HepG2 (cell line): ENCODE measurements at regions not wholly inside any gene's neighbourhood (a gene's known extent, or its start where the extent isn't known, plus 50 kb on each side); places are given as distances from the start of the nearest gene placed in this dataset.

Experiments used
- ATAC-seq: fragments of 200-7000 bp; cut with Tn5 transposase; 3 replicates; pipeline ENCODE4 v1.9.1; 2020; ENCODE audit warnings: mild to moderate bottlenecking, moderate library complexity
- BruUV-seq: library from RNA; stranded (reverse); fragments of 400-500 nt; replicated peaks from 2 replicates; lab custom pipeline; 2021; lab: Mats Ljungman, UMichigan
- CTCF ChIA-PET: fragments of 300-600 bp; formaldehyde crosslinking; extraction: SDS; loops from one replicate; lab custom pipeline; 2021; ENCODE audit warnings: low total read pairs, inconsistent platforms, low intra/inter-chr PET ratio; lab: Yijun Ruan, JAX
- POLR2A ChIA-PET: fragments of 350-600 bp; sonication (Branson Sonifier 250); formaldehyde crosslinking; loops from one replicate; lab custom pipeline; 2020; ENCODE audit warnings: antibody characterized with exemption, inconsistent platforms; lab: Yijun Ruan, JAX
- DNase-seq: peaks from one replicate; pipeline ENCODE4 v3.0.0-alpha.2; 2015; ENCODE audit warnings: low spot score
- FAIRE-seq: peaks from 3 replicates; lab custom pipeline; 2011; peaks lifted over from hg19 to GRCh38; lab: Jason Lieb, UNC
- H2AFZ ChIP-seq: one replicate; pipeline ENCODE4 v1.6.1; 2011; ENCODE audit warnings: low read length, inconsistent platforms
- H3K27ac ChIP-seq: fragments of 300-600 bp; 3 replicates; pipeline ENCODE4 v1.8.0; 2011; ENCODE audit warnings: mixed run types, mild to moderate bottlenecking, mixed read lengths, low read length, inconsistent platforms; ENCODE audit not compliant: insufficient read depth; ENCODE audit errors: extremely low read length
- H3K27me3 ChIP-seq, 2 experiments: fragments of 200-600 bp in 1 of 2; 2 replicates in 1 of 2; 3 replicates in 1 of 2; pipeline versions ENCODE4 v1.6.0 to v1.8.0; 2011; ENCODE audit warnings: low read length in 2 of 2, mild to moderate bottlenecking in 2 of 2, moderate library complexity in 2 of 2, inconsistent platforms in 1 of 2; ENCODE audit not compliant: insufficient read depth in 2 of 2, control insufficient read depth in 1 of 2
- H3K36me3 ChIP-seq, 2 experiments: fragments of 200-600 bp in 1 of 2; replicated peaks in 1 of 2; 2 replicates in 1 of 2; 3 replicates in 1 of 2; pipeline versions ENCODE4 v1.5.1 to v1.8.0; 2011; ENCODE audit warnings: low read length in 2 of 2, inconsistent platforms in 1 of 2; ENCODE audit not compliant: insufficient read depth in 2 of 2, control insufficient read depth in 1 of 2
- H3K4me1 ChIP-seq: 2 replicates; pipeline ENCODE4 v1.5.1; 2012; ENCODE audit warnings: low read length, inconsistent platforms; ENCODE audit not compliant: insufficient read depth
- H3K4me2 ChIP-seq: 2 replicates; pipeline ENCODE4 v1.6.0; 2011; ENCODE audit warnings: low read depth, low read length, inconsistent platforms
- H3K4me3 ChIP-seq, 3 experiments: fragments of 200-600 bp in 1 of 3; sonication (generic), shearing (Covaris generic) in 1 of 3; replicated peaks in 1 of 3; 2 replicates each; pipeline ENCODE4 v1.5.1; 2011 to 2016; ENCODE audit warnings: low read length in 3 of 3, inconsistent platforms in 2 of 3, low read depth in 2 of 3, mild to moderate bottlenecking in 2 of 3, control low read depth in 1 of 3, mixed read lengths in 1 of 3; ENCODE audit not compliant: insufficient read depth in 1 of 3
- H3K79me2 ChIP-seq: one replicate; pipeline ENCODE4 v1.6.1; 2011; ENCODE audit warnings: low read length, inconsistent platforms; ENCODE audit not compliant: insufficient read depth
- H3K9ac ChIP-seq: 2 replicates; pipeline ENCODE4 v1.6.0; 2011; ENCODE audit warnings: mild to moderate bottlenecking, low read depth, low read length, inconsistent platforms; ENCODE audit not compliant: insufficient read depth
- H3K9me3 ChIP-seq: 2 replicates; pipeline ENCODE4 v1.5.1; 2012; ENCODE audit warnings: mild to moderate bottlenecking, low read length
- H4K20me1 ChIP-seq: 2 replicates; pipeline ENCODE4 v1.6.0; 2011; ENCODE audit warnings: inconsistent platforms, mild to moderate bottlenecking, low read length, moderate library complexity; ENCODE audit not compliant: insufficient read depth
- ATF6 ChIP-seq: sonication (generic); formaldehyde crosslinking; conservative IDR thresholded peaks from 2 replicates; pipeline ENCODE4 v1.4.0; 2020; ENCODE audit warnings: missing genetic modification reagents
- HNF4A ChIP-seq: sonication (generic); formaldehyde crosslinking; IDR thresholded peaks from 2 replicates; pipeline ENCODE4 v1.4.0; 2020; ENCODE audit warnings: missing genetic modification reagents
- KDM2A ChIP-seq: sonication (generic); formaldehyde crosslinking; IDR thresholded peaks from 2 replicates; pipeline ENCODE4 v1.4.0; 2020; ENCODE audit warnings: low read depth, missing genetic modification reagents, borderline replicate concordance
- MTA1 ChIP-seq: sonication (generic); formaldehyde crosslinking; IDR thresholded peaks from 2 replicates; pipeline ENCODE4 v1.4.0; 2020; ENCODE audit warnings: missing genetic modification reagents, mild to moderate bottlenecking, borderline replicate concordance
- NR2F1 ChIP-seq, 2 experiments: fragments of 450-650 bp in 1 of 2; formaldehyde crosslinking in 1 of 2; IDR thresholded peaks; 2 replicates each; pipeline versions ENCODE4 v1.5.0 to v1.6.1; 2016 to 2020; ENCODE audit warnings: mild to moderate bottlenecking in 1 of 2, missing compliant biosample characterization in 1 of 2, missing genetic modification reagents in 1 of 2, moderate library complexity in 1 of 2
- PITX1 ChIP-seq: sonication (generic); formaldehyde crosslinking; IDR thresholded peaks from 2 replicates; pipeline ENCODE4 v1.5.1; 2020; ENCODE audit warnings: mild to moderate bottlenecking, missing genetic modification reagents
- REXO4 ChIP-seq: sonication (generic); formaldehyde crosslinking; IDR thresholded peaks from 2 replicates; pipeline ENCODE4 v1.8.0; 2022; ENCODE audit warnings: missing genetic modification reagents, mild to moderate bottlenecking, borderline replicate concordance
- SMARCC2 ChIP-seq: fragments of 450-650 bp; IDR thresholded peaks from 2 replicates; pipeline ENCODE4 v1.6.1; 2017; ENCODE audit warnings: antibody characterized with exemption, mild to moderate bottlenecking
- ZMYM4 ChIP-seq: sonication (generic); formaldehyde crosslinking; IDR thresholded peaks from 2 replicates; pipeline ENCODE4 v1.8.1; 2023; ENCODE audit warnings: mild to moderate bottlenecking, missing genetic modification reagents
- ZNF12 ChIP-seq: sonication (generic); formaldehyde crosslinking; IDR thresholded peaks from 2 replicates; pipeline ENCODE4 v1.5.0; 2020; ENCODE audit warnings: missing genetic modification reagents
- ZNF180 ChIP-seq: sonication (generic); formaldehyde crosslinking; IDR thresholded peaks from 2 replicates; pipeline ENCODE4 v1.4.0; 2020; ENCODE audit warnings: low read depth, missing genetic modification reagents, borderline replicate concordance
- ZNF557 ChIP-seq: sonication (generic); formaldehyde crosslinking; IDR thresholded peaks from 2 replicates; pipeline ENCODE4 v1.4.0; 2020; ENCODE audit warnings: missing genetic modification reagents
- ZNF782 ChIP-seq: sonication (generic); formaldehyde crosslinking; IDR thresholded peaks from 2 replicates; pipeline ENCODE4 v1.4.0; 2020; ENCODE audit warnings: missing genetic modification reagents, mild to moderate bottlenecking, borderline replicate concordance
- ZNF883 ChIP-seq: sonication (generic); formaldehyde crosslinking; IDR thresholded peaks from 2 replicates; pipeline ENCODE4 v1.5.1; 2020; ENCODE audit warnings: mild to moderate bottlenecking, missing genetic modification reagents; ENCODE audit errors: not compliant biosample characterization
- WGBS: methylation state at CpG from one replicate; pipeline ENCODE4 v1.1.6; 2017; ENCODE audit warnings: low lambda C conversion rate; 5-methylcytosine and 5-hydroxymethylcytosine counted together
- in situ Hi-C: cut with HindIII; loops from 2 replicates; pipeline ENCODE4 v1.10.0; 2017; ENCODE audit warnings: low pct_unique_long_range_greater_than_20kb; ENCODE audit not compliant: extremely low pct_ligation_motif_present
- intact Hi-C: fragments of 100-400 bp; cut with micrococcal nuclease; formaldehyde crosslinking; loops from one replicate; pipeline ENCODE4 v1.10.0; 2022; ENCODE audit not compliant: unreplicated experiment
- TF ChIP-seq, protein P1 (sequence below): sonication (generic); formaldehyde crosslinking; conservative IDR thresholded peaks from 2 replicates; pipeline ENCODE4 v1.8.1; 2023; ENCODE audit warnings: missing genetic modification reagents

- intact Hi-C loops = no loop called here
- no peaks in the 10 kb centered on the region for H3K27me3 ChIP-seq
- in situ Hi-C loops = no loop called here
- no peaks in the 10 kb centered on the region for H3K4me1 ChIP-seq
- H3K9me3 ChIP-seq = peaks cover 10% of the 10 kb centered on the region; the same call in 1 of the 2 replicates
- BruUV-seq = no TSS peak
- WGBS = 48% methylated on average over 6 of the region's 9 CpGs
- peak; percentile 48; the same call in 1 of the 3 replicates for ATAC-seq
- no peaks in the 10 kb centered on the region for H3K79me2 ChIP-seq
- peak overlapping the region; percentile 81 for H2AFZ ChIP-seq
- no peak overlapping the region for H3K9ac ChIP-seq
- CTCF ChIA-PET = no interaction called here
- H3K36me3 ChIP-seq = no peaks in the 10 kb centered on the region
- TF ChIP-seq ZNF12 (CRISPR knock-in tag) (no peak), PITX1 (no peak), ZMYM4 (CRISPR knock-in tag) (0 out of 2 replicates have a peak, but pooled peaks have one; percentile 21), ZNF180 (CRISPR knock-in tag) (no peak)
- H3K4me3 ChIP-seq = peak overlapping the region in 1 of 3 experiments; percentile 31; a peak in 1 of 6 replicates
- H3K27ac ChIP-seq = no peak overlapping the region
- peak overlapping the region; percentile 21 for H3K4me2 ChIP-seq
- no peak for FAIRE-seq
- no peak for DNase-seq
- POLR2A ChIA-PET = no interaction called here
- no peaks in the 10 kb centered on the region for H4K20me1 ChIP-seq
These were observed 100.5 kb upstream of the NECTIN3 start for GRCh38 chr3:110971010-110971601.

DNA sequence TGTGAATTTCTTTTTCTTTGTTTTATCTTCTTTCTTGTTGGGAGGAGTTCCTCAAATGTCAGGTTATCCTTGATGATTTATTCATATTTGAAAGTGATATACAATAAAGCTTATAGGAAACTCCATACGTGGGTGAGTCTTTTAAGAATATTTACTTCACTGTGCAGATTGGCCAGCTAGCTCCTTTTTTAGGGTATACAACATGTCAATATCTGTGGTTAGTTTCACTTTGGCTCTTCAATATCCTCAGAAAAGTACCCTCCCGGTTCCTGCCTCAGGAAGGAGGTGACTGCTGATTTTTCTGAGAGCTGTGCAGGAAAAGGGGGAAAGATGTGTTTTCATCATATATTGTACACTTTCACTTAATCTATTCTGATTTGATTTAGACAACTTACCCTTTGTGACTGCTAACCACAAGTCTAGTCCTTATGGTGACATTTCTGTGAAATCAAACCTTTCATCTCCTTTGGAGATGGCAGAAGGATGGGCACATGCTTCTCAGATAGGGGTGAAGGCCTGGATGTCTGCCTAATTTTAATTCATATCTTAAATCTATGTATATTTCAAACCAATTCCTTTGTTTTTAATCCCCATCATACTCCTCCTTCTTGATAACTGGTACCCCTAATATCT lies 98.2 kb upstream of the NECTIN3 start:
- H3K79me2 ChIP-seq = no peaks in the 10 kb centered on the region
- H3K9ac ChIP-seq = no peak overlapping the region
- H3K9me3 ChIP-seq = peaks cover 10% of the 10 kb centered on the region; the same call in 1 of the 2 replicates
- no peak overlapping the region for H3K27ac ChIP-seq
- no peak for FAIRE-seq
- WGBS = 19% methylated on average over 2 of the region's 2 CpGs
- H3K4me2 ChIP-seq = no peak overlapping the region
- CTCF ChIA-PET = no interaction called here
- H3K4me1 ChIP-seq = no peaks in the 10 kb centered on the region
- H3K27me3 ChIP-seq = no peaks in the 10 kb centered on the region
- H4K20me1 ChIP-seq = no peaks in the 10 kb centered on the region
- in situ Hi-C loops = no loop called here
- H2AFZ ChIP-seq = no peak overlapping the region
- DNase-seq = no peak
- no peaks in the 10 kb centered on the region for H3K36me3 ChIP-seq
- H3K4me3 ChIP-seq = no peak overlapping the region
- no TSS peak for BruUV-seq
- intact Hi-C loops = no loop called here
- no peak for ATAC-seq
- POLR2A ChIA-PET = no interaction called here
- TF ChIP-seq ZNF557 (CRISPR knock-in tag) (no peak), MTA1 (CRISPR knock-in tag) (no peak), NR2F1 (CRISPR knock-in tag; IDR thresholded peaks at IDR 0.05) (no peak), REXO4 (CRISPR knock-in tag) (no peak), ZNF782 (no peak), HNF4A (CRISPR knock-in tag) (no peak), SMARCC2 (no peak), ATF6 (CRISPR knock-in tag) (no peak), ZNF883 (CRISPR knock-in tag) (no peak), KDM2A (CRISPR knock-in tag) (no peak)
- TF ChIP-seq, protein P1, sequence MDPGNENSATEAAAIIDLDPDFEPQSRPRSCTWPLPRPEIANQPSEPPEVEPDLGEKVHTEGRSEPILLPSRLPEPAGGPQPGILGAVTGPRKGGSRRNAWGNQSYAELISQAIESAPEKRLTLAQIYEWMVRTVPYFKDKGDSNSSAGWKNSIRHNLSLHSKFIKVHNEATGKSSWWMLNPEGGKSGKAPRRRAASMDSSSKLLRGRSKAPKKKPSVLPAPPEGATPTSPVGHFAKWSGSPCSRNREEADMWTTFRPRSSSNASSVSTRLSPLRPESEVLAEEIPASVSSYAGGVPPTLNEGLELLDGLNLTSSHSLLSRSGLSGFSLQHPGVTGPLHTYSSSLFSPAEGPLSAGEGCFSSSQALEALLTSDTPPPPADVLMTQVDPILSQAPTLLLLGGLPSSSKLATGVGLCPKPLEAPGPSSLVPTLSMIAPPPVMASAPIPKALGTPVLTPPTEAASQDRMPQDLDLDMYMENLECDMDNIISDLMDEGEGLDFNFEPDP (CRISPR knock-in tag) = no peak
